ENCODE measurements at regions not wholly inside any gene's neighbourhood (a gene's known extent, or its start where the extent isn't known, plus 50 kb on each side); places are given as distances from the start of the nearest gene placed in this dataset.
A peak's percentile ranks its signal among the peaks of the same experiment; 100 is the strongest.

- TF ChIP-seq CTCF (optimal IDR thresholded peaks at IDR 0.05 in 1 of 3, IDR thresholded peaks at IDR 0.05 in 1 of 3, conservative IDR thresholded peaks at IDR 0.05 in 1 of 3; ENCODE audit: extremely low read depth in 1 of 3, insufficient read depth in 2 of 3, low read length in 3 of 3) (peak; percentile 43 to 56 (median 52)), EZH2 (IDR thresholded peaks at IDR 0.05; ENCODE audit: low read length) (no peak)
Measured at GRCh38 chr9:87080512-87081264, 133.4 kb upstream of the GAS1 start.
